B cell (primary cell): ENCODE measurements at regions not wholly inside any gene's neighbourhood (a gene's known extent, or its start where the extent isn't known, plus 50 kb on each side); places are given as distances from the start of the nearest gene placed in this dataset.

Experiments used
- EZH2 ChIP-seq: IDR thresholded peaks from 2 replicates; pipeline ENCODE4 v1.6.1; 2012; ENCODE audit warnings: borderline replicate concordance, low read depth, mild to moderate bottlenecking, moderate library complexity, low read length; ENCODE audit not compliant: insufficient read depth, poor library complexity, severe bottlenecking
- TF ChIP-seq, protein P1 (sequence below): fragments of 200-600 bp; IDR thresholded peaks from one replicate; pipeline ENCODE4 v1.8.0; 2022; ENCODE audit warnings: antibody characterized with exemption, mild to moderate bottlenecking

DNA sequence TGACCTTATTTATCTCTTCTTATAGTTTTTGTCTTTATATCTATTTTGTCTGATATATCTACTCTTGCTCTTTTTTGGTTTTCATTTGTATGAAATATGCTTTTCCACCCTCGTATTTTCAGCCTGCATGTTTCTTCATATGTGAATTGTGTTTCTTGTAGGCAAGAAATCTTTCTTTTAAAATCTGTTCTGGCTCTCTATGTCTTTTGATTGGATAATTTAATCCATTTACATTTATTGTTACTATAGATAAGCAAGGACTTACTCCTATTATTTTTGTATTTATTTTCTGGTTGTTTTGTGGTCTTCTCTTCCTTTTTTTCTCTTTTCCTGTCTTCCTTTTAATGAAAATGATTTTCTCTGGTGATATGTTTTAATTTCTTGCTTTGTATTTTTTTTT is 403.1 kb downstream of the DCAF12L2 start:
- TF ChIP-seq EZH2, result no peak
- TF ChIP-seq, protein P1, sequence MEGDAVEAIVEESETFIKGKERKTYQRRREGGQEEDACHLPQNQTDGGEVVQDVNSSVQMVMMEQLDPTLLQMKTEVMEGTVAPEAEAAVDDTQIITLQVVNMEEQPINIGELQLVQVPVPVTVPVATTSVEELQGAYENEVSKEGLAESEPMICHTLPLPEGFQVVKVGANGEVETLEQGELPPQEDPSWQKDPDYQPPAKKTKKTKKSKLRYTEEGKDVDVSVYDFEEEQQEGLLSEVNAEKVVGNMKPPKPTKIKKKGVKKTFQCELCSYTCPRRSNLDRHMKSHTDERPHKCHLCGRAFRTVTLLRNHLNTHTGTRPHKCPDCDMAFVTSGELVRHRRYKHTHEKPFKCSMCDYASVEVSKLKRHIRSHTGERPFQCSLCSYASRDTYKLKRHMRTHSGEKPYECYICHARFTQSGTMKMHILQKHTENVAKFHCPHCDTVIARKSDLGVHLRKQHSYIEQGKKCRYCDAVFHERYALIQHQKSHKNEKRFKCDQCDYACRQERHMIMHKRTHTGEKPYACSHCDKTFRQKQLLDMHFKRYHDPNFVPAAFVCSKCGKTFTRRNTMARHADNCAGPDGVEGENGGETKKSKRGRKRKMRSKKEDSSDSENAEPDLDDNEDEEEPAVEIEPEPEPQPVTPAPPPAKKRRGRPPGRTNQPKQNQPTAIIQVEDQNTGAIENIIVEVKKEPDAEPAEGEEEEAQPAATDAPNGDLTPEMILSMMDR, result no peak
